ENCODE measurements at regions not wholly inside any gene's neighbourhood (a gene's known extent, or its start where the extent isn't known, plus 50 kb on each side); places are given as distances from the start of the nearest gene placed in this dataset.

DNA sequence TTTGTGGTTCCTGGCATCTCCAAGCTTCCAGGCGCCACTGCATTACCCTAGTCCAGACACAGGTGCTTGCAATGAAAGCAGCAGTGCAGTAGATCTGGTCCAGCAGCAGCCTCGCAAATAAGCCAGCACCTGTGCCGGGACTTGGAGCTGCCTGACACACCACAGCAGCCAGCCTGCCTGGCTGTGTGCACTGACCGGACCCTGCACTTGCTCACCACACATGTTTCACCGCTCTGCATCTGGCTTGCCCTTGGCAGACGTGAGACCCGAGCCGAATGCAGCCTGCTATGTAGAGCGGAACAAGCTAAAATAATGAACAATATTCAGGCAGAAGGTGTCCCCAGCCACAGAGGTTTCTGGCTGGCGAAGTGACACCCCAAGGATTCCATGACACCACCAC is 123.6 kb upstream of the POM121L12 start:
- Histone ChIP-seq H3K9me3 (peaks cover 0 to 15% (median 8%) of the 10 kb centered on the region in 4 donors), H3K4me3 (no peak overlapping the region), H3K4me1 (no peaks in the 10 kb centered on the region), H3K27me3 (no peaks in the 10 kb centered on the region), H3K27ac (no peak overlapping the region), H3K36me3 (no peaks in the 10 kb centered on the region)
- no peak for DNase-seq
- no peak for TF ChIP-seq POLR2AphosphoS5 (IDR thresholded peaks at IDR 0.05)
- TF ChIP-seq POLR2A (IDR thresholded peaks at IDR 0.05) = no peak
- TF ChIP-seq EP300 (IDR thresholded peaks at IDR 0.05) = no peak
- no peak for TF ChIP-seq CTCF (IDR thresholded peaks at IDR 0.05)
- intact Hi-C loops (cut with DNase I; ENCODE audit: low total_unique reads) = no loop called here
- 90 to 94% (median 93%) methylated on average over 9 to 10 of the region's 10 CpGs for WGBS, 5 donors

DNA sequence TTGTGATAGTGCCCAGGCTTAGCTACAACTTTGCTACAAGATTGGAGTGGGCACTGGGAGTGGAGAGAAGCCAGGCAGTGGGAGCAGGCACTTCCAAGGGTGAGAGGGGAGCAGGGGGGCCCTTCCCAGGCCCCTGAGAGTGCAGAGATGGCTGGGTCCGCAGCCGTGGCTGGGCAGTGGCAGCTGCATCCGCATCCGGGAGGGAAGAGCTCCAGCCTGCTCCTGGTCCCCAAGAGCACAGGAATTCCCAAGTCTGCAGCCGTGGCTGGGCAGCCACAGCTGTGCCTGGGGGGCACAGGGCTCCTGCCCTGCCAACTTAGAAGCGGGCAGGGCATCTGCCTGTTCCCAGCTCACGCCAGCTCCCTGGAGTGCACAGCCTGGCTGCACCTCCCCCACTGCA is 124.1 kb upstream of the POM121L12 start:
- whole genome bisulfite sequencing, 5 donors = 90 to 100% (median 91%) methylated on average over 1 to 7 of the region's 7 CpGs; no CpG with 5 or more reads in 1 of the 5 donors
- Histone ChIP-seq H3K9me3 (peaks cover 0 to 15% (median 8%) of the 10 kb centered on the region in 4 donors), H3K27me3 (no peaks in the 10 kb centered on the region), H3K4me3 (no peak overlapping the region), H3K4me1 (no peaks in the 10 kb centered on the region), H3K36me3 (no peaks in the 10 kb centered on the region), H3K27ac (no peak overlapping the region)
- intact Hi-C loops (cut with DNase I; ENCODE audit: low total_unique reads) = no loop called here
- no peak for DNase-seq
- TF ChIP-seq CTCF (IDR thresholded peaks at IDR 0.05) (no peak), POLR2A (IDR thresholded peaks at IDR 0.05) (no peak), POLR2AphosphoS5 (IDR thresholded peaks at IDR 0.05) (no peak), EP300 (IDR thresholded peaks at IDR 0.05) (no peak)

- TF ChIP-seq POLR2AphosphoS5 (IDR thresholded peaks at IDR 0.05) = no peak
- no peak for DNase-seq
- no peaks in the 10 kb centered on the region for H3K36me3 ChIP-seq
- H3K27ac ChIP-seq = no peak overlapping the region
- 76 to 85% (median 83%) methylated on average over 1 of the region's 1 CpG for WGBS, 5 donors
- H3K4me3 ChIP-seq = no peak overlapping the region
- H3K27me3 ChIP-seq = no peaks in the 10 kb centered on the region
- peaks cover 0 to 15% (median 8%) of the 10 kb centered on the region in 4 donors for H3K9me3 ChIP-seq
- H3K4me1 ChIP-seq = no peaks in the 10 kb centered on the region
- intact Hi-C loops (cut with DNase I; ENCODE audit: low total_unique reads) = no loop called here
These were observed 125.5 kb upstream of the POM121L12 start for GRCh38 chr7:52909935-52910334.

GRCh38 chr7:52909131-52909530 is 126.3 kb upstream of the POM121L12 start:
- intact Hi-C loops (cut with DNase I; ENCODE audit: low total_unique reads) = no loop called here
- Histone ChIP-seq H3K27me3 (no peaks in the 10 kb centered on the region), H3K36me3 (no peaks in the 10 kb centered on the region), H3K9me3 (peaks cover 0 to 15% (median 8%) of the 10 kb centered on the region in 4 donors), H3K4me1 (no peaks in the 10 kb centered on the region), H3K4me3 (no peak overlapping the region), H3K27ac (no peak overlapping the region)
- DNase-seq = no peak
- TF ChIP-seq CTCF (IDR thresholded peaks at IDR 0.05) (no peak), POLR2AphosphoS5 (IDR thresholded peaks at IDR 0.05) (no peak), EP300 (IDR thresholded peaks at IDR 0.05) (no peak), POLR2A (IDR thresholded peaks at IDR 0.05) (no peak)

- H3K27ac ChIP-seq = no peak overlapping the region
- intact Hi-C loops (cut with DNase I; ENCODE audit: low total_unique reads) = no loop called here
- peaks cover 0 to 5% (median 0%) of the 10 kb centered on the region in 4 donors for H3K9me3 ChIP-seq
- peak in 1 of 2 donors; percentile 5 for DNase-seq
- H3K4me1 ChIP-seq = no peaks in the 10 kb centered on the region
- no peak overlapping the region for H3K4me3 ChIP-seq
- no peaks in the 10 kb centered on the region for H3K27me3 ChIP-seq
- TF ChIP-seq POLR2A (IDR thresholded peaks at IDR 0.05) = no peak
- TF ChIP-seq CTCF (IDR thresholded peaks at IDR 0.05) = no peak
- no peak for TF ChIP-seq POLR2AphosphoS5 (IDR thresholded peaks at IDR 0.05)
- no peak for TF ChIP-seq EP300 (IDR thresholded peaks at IDR 0.05)
- WGBS, 5 donors = 72 to 88% (median 85%) methylated on average over 5 of the region's 5 CpGs
- no peaks in the 10 kb centered on the region for H3K36me3 ChIP-seq
These were observed 137.7 kb upstream of the POM121L12 start for GRCh38 chr7:52897713-52898112.
